ENCODE measurements at regions not wholly inside any gene's neighbourhood (a gene's known extent, or its start where the extent isn't known, plus 50 kb on each side); places are given as distances from the start of the nearest gene placed in this dataset.
A peak's percentile ranks its signal among the peaks of the same experiment; 100 is the strongest.

DNA sequence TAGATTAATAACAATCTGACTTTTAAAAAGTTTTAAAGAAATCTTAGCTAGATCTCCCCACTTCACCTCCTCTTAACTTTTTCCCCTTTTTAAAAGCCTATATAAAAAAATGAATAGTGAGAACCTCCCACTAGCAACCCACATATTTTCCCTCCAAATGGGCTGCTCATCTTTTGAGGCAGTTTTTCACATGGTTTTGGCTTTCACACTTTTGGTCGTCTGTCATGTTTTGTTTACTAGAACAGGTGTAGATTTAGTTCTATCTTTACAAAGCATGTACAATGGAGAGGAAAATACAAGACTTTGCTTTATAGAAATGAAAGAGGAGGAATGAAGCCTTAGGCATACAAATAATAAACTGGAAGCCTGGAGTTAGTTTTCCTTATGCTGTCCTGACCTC lies 126.7 kb upstream of the EOMES start:
- Histone ChIP-seq H3K4me3 (no peak overlapping the region), H3K27ac (no peak overlapping the region), H3K4me1 (no peaks in the 10 kb centered on the region), H3K27me3 (peaks cover 0 to 6% (median 0%) of the 10 kb centered on the region in 3 donors), H3K36me3 (no peaks in the 10 kb centered on the region), H3K9me3 (peaks cover 0 to 18% (median 8%) of the 10 kb centered on the region in 4 donors)
- intact Hi-C loops (cut with DNase I; ENCODE audit: low total_unique reads), result no loop called here
- TF ChIP-seq, protein P1, sequence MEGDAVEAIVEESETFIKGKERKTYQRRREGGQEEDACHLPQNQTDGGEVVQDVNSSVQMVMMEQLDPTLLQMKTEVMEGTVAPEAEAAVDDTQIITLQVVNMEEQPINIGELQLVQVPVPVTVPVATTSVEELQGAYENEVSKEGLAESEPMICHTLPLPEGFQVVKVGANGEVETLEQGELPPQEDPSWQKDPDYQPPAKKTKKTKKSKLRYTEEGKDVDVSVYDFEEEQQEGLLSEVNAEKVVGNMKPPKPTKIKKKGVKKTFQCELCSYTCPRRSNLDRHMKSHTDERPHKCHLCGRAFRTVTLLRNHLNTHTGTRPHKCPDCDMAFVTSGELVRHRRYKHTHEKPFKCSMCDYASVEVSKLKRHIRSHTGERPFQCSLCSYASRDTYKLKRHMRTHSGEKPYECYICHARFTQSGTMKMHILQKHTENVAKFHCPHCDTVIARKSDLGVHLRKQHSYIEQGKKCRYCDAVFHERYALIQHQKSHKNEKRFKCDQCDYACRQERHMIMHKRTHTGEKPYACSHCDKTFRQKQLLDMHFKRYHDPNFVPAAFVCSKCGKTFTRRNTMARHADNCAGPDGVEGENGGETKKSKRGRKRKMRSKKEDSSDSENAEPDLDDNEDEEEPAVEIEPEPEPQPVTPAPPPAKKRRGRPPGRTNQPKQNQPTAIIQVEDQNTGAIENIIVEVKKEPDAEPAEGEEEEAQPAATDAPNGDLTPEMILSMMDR (IDR thresholded peaks at IDR 0.05), result no peak
- TF ChIP-seq POLR2A (IDR thresholded peaks at IDR 0.05) (no peak), EP300 (IDR thresholded peaks at IDR 0.05) (no peak), POLR2AphosphoS5 (IDR thresholded peaks at IDR 0.05) (no peak)
- no peak for DNase-seq
- WGBS, 5 donors, result 39 to 50% (median 47%) methylated on average over 1 of the region's 1 CpG

DNA sequence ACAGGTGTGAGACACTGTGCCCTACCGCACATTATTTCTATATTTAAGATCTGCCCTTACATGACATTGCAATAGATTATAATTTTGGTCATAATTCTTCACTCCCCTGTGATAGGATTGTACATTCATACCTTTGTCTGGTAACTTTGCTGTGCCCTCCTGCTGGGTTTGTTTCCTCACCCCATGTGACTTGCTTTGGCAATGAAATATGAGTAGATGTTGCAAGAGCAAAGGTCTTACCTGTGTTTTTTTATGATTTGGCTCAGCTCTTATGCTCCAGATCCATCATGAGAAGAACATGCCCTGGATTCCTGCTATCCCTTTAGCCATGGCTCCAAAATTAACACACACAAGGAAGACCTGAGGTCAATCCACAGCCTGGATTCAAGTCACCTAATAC lies 137.7 kb upstream of the EOMES start:
- intact Hi-C loops (cut with DNase I; ENCODE audit: low total_unique reads), result no loop called here
- Histone ChIP-seq H3K27ac (no peak overlapping the region), H3K4me3 (no peak overlapping the region), H3K36me3 (no peaks in the 10 kb centered on the region), H3K9me3 (peaks cover 0 to 27% (median 15%) of the 10 kb centered on the region in 4 donors), H3K4me1 (no peaks in the 10 kb centered on the region), H3K27me3 (no peaks in the 10 kb centered on the region)
- TF ChIP-seq, protein P1 (IDR thresholded peaks at IDR 0.05), result no peak
- TF ChIP-seq EP300 (IDR thresholded peaks at IDR 0.05), result no peak
- TF ChIP-seq POLR2AphosphoS5 (IDR thresholded peaks at IDR 0.05), result no peak
- TF ChIP-seq POLR2A (IDR thresholded peaks at IDR 0.05), result no peak
- 83 to 100% (median 96%) methylated on average over 1 of the region's 1 CpG for WGBS, 5 donors
- DNase-seq, result no peak

DNA sequence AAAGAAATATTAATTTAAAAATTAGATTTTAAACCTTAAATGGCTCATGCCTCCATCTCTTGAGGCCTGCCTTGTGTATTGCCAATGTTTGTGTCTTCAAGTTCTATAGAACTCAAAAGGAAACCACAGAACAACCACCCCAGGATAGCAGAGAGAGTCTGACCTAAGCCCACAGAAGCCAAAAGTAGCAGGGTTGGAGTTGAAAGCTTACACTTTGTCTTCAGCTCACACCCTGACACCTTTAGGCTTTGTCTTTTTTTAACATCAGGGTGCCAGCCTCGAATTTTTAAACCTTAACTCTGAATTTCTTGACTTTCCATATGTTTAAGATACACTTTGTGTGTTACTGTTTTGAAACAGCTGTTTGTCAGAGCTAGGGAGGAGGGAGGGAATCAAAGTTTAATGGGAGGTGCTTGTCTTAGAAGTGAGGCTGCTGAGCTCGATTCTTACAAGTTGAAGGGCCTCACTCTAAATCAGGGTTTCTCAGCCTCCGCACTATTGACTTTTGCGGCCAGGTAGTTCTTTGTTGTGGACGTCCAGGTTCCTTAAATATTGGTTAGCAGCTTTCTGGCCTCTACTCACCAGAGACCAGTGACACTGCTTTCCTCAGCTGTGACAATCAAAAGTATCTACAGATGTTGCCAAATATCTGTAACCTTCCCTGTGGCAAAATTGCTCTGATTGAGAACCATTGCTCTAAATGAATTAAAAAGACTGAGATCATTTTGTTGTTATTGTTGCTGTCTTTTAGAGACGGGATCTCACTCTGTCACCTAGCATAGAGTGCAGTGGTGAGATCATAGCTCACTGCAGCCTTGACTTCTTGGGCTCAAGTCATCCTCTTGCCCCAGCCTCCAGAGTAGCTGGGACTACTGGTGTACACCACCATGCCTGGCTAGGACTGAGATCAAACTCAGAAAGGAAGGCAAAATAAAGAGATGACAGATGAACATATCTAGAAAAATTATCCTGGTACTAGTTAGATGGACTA lies 139.2 kb upstream of the EOMES start:
- peak in 1 of 2 donors; percentile 41 for DNase-seq
- no peak overlapping the region for H3K4me3 ChIP-seq
- peaks cover 0 to 14% (median 9%) of the 10 kb centered on the region in 4 donors for H3K9me3 ChIP-seq
- no peak overlapping the region for H3K27ac ChIP-seq
- intact Hi-C loops (cut with DNase I; ENCODE audit: low total_unique reads), result no loop called here
- TF ChIP-seq EP300 (IDR thresholded peaks at IDR 0.05) (no peak), POLR2AphosphoS5 (IDR thresholded peaks at IDR 0.05) (no peak), POLR2A (IDR thresholded peaks at IDR 0.05) (no peak)
- TF ChIP-seq, protein P1 (IDR thresholded peaks at IDR 0.05), result no peak
- H3K36me3 ChIP-seq, result no peaks in the 10 kb centered on the region
- 53 to 57% (median 56%) methylated on average over 6 of the region's 6 CpGs for whole genome bisulfite sequencing, 5 donors
- no peaks in the 10 kb centered on the region for H3K27me3 ChIP-seq
- H3K4me1 ChIP-seq, result no peaks in the 10 kb centered on the region

DNA sequence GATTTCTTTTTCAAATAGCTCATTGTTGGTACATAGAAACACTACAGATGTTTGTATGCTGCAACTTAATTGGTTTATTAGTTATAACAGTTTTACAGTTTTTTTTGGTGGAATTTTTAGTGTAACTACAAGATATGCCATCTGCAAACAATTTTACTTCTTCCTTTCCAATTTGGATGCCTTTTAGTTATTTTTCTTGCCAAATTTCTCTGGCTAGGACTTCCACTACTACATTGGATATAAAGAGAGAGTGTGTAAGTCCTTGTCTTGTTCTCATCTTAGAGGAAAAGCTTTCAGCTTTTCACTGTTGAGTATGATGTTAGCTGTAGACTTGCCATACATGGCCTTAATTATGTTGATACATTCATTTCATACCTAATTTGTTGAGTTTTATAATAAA lies 143.6 kb upstream of the EOMES start:
- no peak for DNase-seq
- no peak overlapping the region for H3K4me3 ChIP-seq
- no peaks in the 10 kb centered on the region for H3K4me1 ChIP-seq
- H3K27ac ChIP-seq, result no peak overlapping the region
- H3K9me3 ChIP-seq, result peaks cover 0 to 32% (median 22%) of the 10 kb centered on the region in 4 donors
- intact Hi-C loops (cut with DNase I; ENCODE audit: low total_unique reads), result no loop called here
- no peaks in the 10 kb centered on the region for H3K27me3 ChIP-seq
- no peaks in the 10 kb centered on the region for H3K36me3 ChIP-seq
- no peak for TF ChIP-seq POLR2AphosphoS5 (IDR thresholded peaks at IDR 0.05)
- TF ChIP-seq, protein P1 (IDR thresholded peaks at IDR 0.05), result no peak
- TF ChIP-seq EP300 (IDR thresholded peaks at IDR 0.05), result no peak
- TF ChIP-seq POLR2A (IDR thresholded peaks at IDR 0.05), result no peak
